Stimulated activated CD4-positive, alpha-beta T cell treated with anti-CD3 and anti-CD28 coated beads, Interleukin-2, amount 100 ng/mL, for 48 hours (primary cell): ENCODE measurements at regions not wholly inside any gene's neighbourhood (a gene's known extent, or its start where the extent isn't known, plus 50 kb on each side); places are given as distances from the start of the nearest gene placed in this dataset.
"Not testable (repeated sequence)": the region's sequence is repeated elsewhere in the genome, so short reads cannot be mapped to it uniquely, and the experiment has no call there.

Source experiments
- DNase-seq, 2 donors: peaks; one replicate each; pipeline ENCODE4 v3.0.0-alpha.2; 2020

DNA sequence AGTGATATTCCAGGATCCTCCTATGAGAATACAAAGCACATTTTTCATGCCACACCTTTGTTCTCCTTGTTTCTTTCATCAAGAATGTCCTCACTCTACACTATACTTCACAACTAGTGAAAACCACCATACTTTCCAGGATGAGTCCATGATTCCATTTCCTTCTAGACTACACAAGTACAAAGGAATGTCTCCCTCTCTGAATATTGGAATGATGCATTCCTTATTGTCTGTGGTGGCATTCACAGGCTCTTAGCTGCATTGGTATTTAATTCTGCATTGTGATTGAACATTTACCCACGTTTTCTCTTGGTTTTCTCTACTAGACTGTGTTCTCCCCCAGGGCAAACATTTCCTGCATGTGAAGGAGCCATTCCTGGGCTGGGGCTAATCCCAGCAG, 217.5 kb downstream of the RAP2B start:
- no peak for DNase-seq

DNA sequence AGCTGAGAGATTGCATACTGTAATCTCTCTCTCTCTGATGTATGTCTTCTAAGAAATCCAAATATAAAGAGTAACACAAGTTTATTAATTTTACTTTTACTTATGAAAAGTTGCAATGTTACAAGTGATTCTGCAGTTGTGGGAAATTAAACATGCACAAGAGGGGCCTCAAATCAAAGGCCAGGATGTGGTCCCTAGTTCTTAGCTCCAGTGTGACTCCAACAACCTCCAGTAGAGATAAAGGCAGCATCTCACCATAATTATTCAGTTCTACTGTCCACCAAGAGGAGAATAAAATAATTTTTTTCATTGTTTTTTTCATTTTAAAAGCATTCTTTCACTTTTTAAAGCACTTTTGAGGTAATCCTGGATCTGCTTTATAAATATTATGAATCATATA, 223.3 kb downstream of the RAP2B start:
- no peak for DNase-seq

DNA sequence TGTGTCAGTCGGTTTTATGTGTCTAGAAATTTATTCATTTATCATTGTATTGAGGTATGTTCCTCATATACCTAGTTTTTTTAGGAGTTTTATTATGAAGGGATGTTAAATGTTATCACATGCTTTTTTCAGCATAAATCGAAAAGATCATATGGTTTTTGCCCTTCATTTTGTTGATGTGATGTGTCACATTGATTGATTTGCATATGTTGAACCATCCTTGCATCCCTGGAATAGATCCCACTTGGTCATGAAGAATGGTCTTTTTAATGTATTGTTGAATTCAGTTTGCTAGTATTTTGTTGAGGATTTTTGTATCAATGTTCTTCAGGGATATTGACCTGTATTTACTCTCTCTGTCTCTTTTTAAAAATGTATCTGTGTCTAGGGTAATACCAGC, 230.3 kb downstream of the RAP2B start:
- no peak for DNase-seq

DNA sequence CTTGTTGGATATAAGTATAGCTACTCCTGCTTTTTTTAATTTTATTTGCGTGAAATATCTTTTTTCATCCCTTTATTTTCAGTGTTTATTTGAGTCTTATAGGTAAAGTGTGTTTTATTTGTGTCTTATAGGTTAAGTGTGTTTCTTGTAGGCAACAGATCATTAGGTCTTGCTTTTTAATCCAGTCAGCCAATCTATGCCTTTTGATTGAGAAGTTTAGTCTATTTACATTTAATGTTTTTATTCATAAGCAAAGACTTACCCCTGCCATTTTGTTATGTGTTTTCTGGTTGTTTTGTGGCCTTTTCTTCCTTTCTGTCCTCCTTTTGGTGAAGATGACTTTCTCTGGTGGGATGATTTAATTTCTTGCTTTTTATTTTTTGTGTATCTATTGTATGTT, 232.0 kb downstream of the RAP2B start:
- DNase-seq = no peak

DNA sequence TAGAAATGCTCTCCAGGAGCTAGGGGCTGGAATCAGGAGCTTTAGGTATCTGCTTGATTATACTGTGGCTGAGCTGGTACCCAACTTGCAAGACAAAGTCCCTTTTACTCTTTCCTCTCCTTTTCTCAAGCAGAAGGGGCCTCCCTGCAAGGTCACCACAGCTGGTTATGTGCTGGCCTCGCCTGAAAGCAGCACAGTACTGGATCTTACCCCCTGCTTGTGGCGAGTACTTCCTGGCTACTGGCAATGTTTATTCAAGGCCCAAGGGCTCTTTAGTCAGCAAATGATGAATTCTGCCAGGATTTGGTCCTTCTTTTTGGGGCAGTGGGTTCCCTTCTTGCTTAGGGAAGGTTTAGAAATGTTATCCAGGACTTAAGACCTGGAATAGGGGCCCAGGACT, 234.6 kb downstream of the RAP2B start:
- DNase-seq = no peak

DNA sequence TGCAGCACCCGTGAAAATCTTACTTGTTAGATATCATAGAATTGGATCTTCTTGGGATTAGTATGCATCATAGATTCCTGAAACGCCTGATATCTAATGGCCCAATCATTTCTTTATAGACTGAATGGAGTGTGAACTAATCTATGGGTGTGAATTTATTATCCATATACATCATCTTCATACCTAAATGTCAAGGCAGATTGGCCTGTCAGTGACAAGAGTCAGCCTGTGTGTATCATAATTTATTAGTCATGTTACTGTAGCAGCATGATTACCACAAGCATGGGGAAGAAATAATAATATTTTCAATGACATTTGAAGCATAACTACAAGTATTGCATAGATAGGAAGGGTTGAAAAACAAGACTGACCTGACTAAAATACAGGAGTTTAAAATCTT, 235.8 kb downstream of the RAP2B start:
- DNase-seq = no peak

DNA sequence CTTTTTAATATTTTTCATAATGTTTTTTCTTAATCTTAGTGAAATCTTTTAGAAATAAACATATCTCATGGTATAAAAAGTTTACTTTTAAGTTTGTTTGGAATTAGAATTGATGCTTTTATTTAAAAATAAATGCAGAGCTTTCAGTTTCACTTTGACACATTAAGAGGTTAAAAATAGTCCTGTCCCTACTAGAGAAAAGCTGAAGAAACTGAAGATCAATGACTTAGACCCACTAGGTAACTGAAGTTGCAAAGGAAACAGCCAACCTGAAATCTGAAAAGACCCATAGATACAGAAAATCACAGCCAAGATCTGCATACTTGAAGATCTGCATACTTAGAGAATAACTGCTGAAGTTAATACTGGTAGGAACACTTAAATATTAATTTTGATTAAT, 237.6 kb downstream of the RAP2B start:
- no peak for DNase-seq

DNA sequence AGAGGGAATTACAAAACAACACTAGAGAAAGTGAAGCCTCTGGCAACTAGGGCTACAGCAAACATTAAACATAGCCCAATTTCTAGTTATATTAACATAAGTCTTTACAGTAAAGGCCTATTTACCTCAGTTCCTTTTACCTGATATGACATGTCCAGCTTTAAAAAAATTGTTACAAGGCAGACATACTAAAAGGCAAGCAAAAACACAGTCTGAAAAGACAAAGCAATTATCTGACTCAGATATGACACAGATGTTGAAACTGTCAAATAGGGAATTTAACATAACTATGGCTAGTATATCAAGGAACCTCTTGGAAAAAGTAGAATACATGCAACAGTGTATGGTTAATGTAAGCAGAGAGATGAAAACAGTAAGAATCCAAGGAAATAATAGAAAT, 238.6 kb downstream of the RAP2B start:
- DNase-seq = no peak

DNA sequence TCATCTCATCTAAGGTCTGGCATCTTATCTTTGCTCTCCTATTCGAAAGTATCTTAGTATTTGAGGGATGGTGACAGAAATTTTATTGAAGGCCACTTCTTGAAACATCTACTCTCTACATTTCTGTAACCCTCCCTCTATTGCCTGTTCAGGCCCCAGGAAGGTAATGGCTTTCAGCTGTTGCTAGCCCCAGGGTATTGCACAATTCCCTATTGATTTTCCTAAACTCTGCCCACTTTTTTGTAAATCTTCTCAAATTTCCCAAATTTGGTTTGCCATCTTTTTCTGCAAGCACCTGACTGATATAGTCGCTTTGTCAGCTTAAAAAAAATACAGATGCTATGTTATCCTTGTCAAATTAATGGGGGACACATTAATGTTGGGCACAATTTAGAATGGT, 242.1 kb downstream of the RAP2B start:
- no peak for DNase-seq

DNA sequence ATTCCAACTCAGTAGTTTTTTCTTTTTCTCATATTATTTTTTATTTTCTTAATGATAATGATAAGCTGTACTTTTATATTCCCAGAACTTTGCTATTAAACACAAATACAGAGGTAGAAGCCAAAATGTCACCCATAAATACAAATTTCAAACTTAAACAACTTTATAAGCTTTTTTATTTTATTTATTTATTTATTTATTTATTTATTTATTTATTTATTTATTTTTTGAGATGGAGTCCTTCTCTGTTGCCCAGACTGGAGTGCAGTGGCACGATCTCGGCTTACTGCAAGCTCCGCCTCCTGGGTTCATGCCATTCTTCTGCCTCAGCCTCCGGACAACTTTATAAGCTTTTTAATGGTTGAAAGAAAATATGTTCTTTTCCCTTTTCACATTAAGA, 243.3 kb downstream of the RAP2B start:
- not testable (repeated sequence) for DNase-seq

DNA sequence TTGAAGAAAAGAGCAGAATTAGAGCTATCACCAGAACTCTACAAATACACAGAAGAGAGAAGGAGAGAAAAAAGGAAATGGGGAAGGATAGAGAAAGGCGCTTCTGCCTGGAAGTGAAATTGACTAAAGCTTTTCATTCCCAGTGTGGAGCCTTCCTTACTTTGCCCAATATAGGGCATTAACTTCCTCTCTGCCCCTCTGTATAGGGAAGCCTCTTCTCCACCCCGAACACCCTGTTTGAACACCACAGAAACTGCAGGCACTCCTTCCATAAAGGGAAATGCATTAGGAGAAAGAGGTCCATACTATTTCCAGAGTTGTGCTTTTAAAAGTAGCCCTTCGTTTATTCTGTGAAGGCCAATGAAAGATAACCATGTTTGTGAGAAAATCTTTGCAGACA, 248.5 kb downstream of the RAP2B start:
- no peak for DNase-seq

DNA sequence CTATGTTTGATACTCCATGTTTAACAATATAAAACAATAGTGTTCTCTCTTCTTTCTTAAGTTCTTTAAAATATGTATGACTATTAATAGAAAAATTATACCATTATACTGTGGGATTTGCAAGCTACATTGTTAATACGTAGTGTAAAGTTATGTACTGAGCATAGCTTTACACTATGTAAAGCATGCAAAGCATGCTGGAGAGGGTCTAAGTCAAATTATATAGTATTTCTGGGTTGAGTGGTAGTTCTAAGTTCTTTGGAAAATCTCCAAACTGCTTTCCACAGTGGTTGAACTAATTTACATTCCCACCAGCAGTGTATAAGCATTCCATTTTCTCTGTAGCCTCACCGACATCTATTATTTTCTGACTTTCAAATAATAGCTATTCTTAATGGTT, 253.0 kb downstream of the RAP2B start:
- DNase-seq = no peak

DNA sequence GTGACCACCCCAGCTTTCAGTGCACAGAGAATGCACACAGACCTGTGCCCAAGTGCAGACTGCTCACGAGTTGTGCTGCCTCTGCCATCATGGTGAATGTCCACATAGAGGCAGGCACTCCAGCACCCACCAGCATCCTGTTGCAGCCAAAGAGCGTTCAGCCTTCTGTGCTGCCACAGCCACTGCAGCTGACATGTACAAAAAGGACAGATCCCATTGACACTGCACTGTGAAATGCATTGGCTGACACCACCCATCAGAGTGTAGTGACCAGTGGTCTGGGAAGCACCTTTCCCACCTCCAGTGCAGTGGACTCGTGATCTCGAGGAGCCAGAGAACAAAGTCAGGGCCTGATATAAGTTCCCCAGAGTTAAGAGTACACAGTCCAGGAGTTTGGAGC, 260.3 kb downstream of the RAP2B start:
- no peak for DNase-seq

DNA sequence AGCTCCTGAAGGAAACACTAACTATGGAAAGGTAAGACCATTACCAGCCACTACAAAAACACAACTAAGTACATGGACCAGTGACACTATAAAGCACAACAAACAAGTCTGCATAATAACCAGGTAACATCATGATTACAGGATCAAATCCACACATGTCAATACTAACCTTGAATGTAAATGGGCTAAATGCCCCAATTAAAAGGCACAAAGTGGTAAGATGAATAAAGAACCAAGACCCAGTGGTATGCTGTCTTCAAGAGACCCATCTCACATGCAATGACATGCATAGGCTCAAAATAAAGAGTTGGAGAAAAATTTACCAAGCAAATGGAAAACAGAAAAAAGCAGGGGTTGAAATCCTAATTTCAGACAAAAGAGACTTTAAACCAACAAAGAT, 261.8 kb downstream of the RAP2B start:
- DNase-seq = not testable (repeated sequence)

DNA sequence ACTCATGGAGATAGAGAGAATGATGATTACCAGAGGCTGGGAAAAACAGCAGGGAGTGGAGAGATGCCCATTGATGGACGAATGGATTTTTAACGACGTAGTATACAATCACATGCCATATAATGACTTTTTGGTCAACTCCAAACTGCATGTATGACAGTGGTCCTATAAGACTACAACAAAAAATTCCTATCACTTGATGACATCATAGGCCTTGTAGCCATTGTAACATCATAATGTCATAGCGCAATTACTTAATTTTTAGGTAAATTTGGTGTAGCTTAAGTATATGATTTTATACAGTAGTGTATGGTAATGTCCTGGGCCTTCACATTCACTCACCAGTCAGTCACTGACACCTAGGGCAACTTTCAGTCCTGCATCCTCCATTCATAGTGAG, 264.3 kb downstream of the RAP2B start:
- no peak for DNase-seq

DNA sequence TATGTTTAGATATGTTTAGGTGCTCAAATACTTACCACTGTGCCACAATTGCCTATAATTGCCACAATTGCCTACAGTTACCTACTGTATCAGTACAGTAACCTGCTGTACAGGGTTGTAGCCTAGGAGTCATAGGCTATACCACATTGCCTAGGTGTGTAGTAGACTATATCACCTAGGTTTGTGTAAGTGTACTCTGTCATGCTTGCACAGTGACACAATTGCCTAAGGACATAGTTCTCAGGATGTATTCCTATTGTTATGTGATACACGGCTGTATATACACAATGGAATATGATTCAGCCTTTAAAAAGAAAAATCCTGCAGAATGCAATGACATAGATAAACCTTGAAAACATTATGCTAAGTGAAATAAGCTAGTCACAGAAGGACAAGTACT, 264.8 kb downstream of the RAP2B start:
- DNase-seq = no peak

DNA sequence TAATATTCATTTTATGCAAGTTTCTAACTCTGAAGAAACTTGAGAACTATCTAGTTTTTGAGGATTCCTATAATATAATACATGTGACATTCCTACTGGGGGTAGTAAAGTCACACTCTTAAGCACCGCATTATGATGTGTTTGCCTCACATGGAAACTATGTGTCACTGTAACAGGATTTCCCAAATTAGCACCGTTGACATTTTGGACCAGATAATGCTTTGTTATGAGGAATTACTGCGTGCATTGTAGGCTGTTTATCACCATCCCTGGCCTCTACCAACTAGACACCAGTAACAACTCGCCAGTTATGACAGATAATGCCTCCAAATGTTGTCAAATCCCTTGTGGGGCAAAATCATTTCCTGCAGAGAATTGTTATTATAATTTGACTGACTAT, 267.8 kb downstream of the RAP2B start:
- no peak for DNase-seq

DNA sequence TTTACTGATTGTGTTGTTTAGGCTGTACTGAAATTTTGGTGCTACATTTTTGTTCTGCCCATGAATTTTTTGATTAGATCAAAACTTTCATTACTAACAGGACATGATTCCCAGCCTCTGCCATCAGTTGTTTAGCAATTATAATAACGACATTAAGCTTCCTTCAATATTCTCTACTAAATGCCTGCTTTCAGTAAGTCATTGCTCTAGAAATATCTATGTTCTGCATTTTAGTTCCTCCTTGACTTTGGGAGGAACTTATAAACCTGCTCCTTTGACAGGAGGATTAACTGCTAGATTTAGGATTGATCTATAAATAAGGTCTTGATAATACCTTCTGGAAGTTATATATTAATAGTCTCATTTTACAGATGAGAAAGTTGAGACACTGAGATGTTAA, 269.1 kb downstream of the RAP2B start:
- DNase-seq = no peak

DNA sequence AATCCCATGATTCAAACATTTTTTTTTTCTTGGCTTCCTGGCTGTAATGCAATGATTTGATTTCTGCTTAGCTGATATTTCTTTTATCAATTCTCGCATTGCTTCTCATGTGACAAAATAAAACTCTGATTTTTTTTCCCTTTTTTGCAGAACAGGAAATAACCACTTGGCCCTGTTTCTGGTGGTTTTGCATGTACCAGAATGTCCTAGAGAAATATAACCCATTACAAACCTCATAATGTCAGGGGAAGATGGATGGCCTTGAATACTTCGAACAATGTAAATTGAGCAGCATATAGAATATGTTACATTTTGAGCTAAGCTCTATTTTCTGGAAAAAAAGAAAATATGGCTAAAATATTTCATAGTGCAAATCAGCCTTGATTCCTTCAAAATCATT, 275.6 kb downstream of the RAP2B start:
- DNase-seq = no peak

DNA sequence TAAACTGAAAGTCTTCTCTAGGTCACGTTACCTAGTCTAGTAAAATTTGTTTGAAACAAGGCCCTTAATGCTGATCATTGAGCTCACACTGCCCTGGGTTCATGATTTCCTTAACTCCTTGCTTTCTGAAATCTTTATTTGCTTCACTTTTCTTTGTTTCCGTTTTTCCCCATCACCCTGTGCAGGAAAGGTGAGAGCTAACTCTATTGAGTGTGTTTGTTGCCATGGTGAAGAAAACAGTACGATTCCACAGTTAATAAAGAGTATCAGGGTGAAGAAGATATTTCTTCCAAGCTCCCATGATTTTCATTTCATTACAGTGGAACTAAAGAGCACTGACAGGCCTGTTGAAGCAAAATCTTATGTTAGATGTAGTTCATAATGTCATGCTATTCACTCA, 276.2 kb downstream of the RAP2B start:
- no peak for DNase-seq

DNA sequence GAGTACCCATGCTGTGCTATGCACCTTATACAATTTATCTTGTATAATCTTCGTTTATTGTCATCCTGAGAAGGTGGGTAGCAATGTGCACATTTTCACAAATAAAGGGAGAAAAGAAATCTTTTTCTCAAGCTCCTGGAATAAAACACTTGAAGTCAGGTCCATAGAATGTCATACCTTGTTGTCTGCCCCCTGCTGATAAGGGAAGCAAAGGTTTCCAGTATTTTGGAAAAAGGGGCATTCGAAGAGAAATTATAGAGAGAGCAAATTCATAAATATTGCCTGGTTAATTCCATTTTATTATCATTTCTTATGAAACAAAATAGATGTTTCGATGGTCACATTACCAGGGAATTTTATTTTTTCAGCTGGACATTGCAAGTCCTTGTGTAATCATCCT, 277.8 kb downstream of the RAP2B start:
- no peak for DNase-seq

DNA sequence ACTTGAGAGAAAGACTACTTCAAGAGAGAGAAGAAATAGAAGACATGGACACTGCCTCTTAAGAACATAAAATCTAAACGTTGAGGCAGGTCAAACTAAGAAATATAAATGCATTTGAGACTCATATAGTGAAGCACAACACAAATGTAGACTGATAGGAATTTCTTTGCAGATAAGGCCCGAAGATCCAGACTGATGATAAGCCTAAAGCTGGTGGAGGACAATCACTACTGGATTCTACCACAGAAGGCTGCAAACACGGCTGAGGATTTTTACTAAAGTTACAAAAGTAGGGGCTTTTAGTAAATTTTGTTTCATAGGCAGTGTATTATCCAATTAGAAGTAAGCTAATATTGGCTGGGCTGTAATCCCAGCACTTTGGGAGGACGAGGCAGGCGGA, 278.3 kb downstream of the RAP2B start:
- no peak for DNase-seq

DNA sequence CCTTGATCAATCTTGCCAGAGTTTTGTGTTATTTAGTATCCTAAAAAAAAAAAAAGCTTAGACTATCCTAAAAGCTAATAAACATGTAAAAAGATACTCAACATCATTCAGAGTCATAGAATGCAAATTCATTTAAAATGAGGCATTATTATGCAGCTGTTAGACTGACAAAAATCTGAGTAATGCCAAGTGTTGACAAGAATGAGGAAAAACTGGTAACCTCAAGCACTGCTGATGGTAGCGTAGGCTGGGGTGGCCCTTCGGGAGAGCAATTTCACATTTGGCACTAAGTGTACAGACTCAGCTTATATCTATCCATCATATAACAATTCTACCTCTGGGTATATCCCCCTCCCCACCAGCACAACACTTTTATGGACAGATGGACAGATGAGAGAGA, 280.4 kb downstream of the RAP2B start:
- no peak for DNase-seq

DNA sequence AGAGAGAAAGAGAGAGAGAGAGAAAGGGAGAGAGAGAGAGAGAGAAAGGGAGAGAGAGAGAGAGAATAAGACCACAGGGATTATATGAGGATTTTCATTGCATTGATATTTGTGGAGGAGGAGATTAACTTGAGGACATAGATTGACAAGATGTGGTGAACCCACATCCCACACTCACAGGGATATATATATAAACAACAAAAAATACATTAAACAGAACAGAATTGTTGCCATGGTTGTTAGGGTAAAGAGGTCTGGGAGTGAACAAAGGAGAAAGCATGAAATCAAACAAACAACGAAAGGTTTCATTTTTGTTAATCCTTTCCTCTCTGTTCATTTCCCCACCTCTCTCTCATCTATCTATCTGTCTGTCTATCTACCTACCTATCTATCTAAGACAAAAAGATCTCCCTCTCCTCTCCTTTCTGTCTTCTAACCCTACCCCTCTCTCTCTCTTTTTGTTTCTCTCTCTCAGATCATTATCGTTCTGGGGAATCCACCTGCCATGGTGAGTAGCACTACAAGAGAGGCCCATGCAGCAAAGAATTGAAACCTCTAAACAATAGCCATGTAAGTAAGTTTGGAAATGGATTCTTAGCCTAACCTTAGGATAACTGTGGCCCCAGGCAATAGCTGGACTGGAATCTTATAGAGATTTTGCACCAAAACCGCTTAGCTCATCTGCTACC, 280.9 kb downstream of the RAP2B start:
- DNase-seq = no peak

DNA sequence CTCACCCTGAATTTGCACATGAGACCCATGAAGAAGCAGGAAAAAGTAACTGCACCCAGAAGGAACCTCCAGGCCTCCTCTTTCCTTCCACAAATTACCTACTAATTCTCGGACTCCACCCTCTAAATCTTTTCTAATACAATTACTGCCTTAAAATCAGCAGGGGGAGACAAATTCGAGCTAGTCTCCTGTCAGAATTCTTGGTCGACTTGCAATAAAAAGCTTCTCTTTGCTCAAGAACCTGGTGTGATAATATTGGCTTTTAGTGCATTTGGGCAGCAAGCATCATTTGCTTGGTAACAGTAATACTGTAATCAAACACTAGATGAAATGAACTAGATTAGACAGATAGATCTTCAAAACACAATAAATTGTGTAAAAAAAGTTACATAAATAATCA, 281.9 kb downstream of the RAP2B start:
- DNase-seq = no peak

DNA sequence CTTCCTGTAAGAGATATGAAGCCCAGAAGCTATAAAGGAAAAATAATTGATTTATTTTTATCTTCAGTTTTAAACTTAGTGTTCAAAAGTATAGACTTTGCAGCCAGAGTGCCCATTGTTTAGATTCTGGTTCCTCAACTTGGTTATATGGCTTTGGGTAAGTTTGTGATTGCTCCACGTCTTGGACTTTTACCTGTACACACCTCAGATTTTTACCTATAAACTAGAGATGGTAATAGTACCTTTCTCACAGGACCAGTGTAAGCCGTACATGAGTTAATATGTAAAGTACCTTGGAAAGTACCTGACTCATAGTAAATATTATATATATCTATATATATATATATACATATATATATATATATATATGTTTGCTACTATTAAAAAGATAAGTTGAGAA, 283.8 kb downstream of the RAP2B start:
- no peak for DNase-seq
